Naive thymus-derived CD4-positive, alpha-beta T cell (primary cell): ENCODE measurements at regions not wholly inside any gene's neighbourhood (a gene's known extent, or its start where the extent isn't known, plus 50 kb on each side); places are given as distances from the start of the nearest gene placed in this dataset.

Source experiments
- ATAC-seq: fragments of 150-1000 bp; cut with Tn5 transposase; 2 replicates; pipeline ENCODE4 v1.10.0; 2021; ENCODE audit warnings: mild to moderate bottlenecking, moderate library complexity
- CTCF ChIA-PET: fragments of 350-600 bp; sonication (Branson Sonifier 250); formaldehyde crosslinking; loops from one replicate; lab custom pipeline; 2021; ENCODE audit warnings: antibody characterized with exemption; lab: Charles Lee
- POLR2A ChIA-PET: fragments of 350-600 bp; sonication (Branson Sonifier 250); formaldehyde crosslinking; loops from one replicate; lab custom pipeline; 2021; ENCODE audit warnings: antibody characterized with exemption, inconsistent platforms; lab: Charles Lee
- DNase-seq, 9 donors: peaks; one replicate each; pipeline versions ENCODE4 v3.0.0 to v3.0.0-alpha.2; 2020 to 2022; ENCODE audit warnings: mixed read lengths in 1 of 9
- H3K27ac ChIP-seq: one replicate; pipeline ENCODE4 v1.7.0; 2013; ENCODE audit warnings: mild to moderate bottlenecking, low read depth, low read length, moderate library complexity
- H3K27me3 ChIP-seq, 2 donors: one replicate each; pipeline ENCODE4 v1.7.0; 2013; ENCODE audit warnings: low read length in 2 of 2, mild to moderate bottlenecking in 2 of 2, moderate library complexity in 2 of 2; ENCODE audit not compliant: control insufficient read depth in 2 of 2, insufficient read depth in 2 of 2
- H3K36me3 ChIP-seq, 3 experiments: 1 replicate in 2 of 3; 2 replicates in 1 of 3; pipeline ENCODE4 v1.7.0; 2013; ENCODE audit warnings: low read length in 3 of 3, mild to moderate bottlenecking in 3 of 3, moderate library complexity in 1 of 3; ENCODE audit not compliant: insufficient read depth in 3 of 3, control insufficient read depth in 2 of 3
- H3K4me1 ChIP-seq, 2 donors: one replicate each; pipeline ENCODE4 v1.7.0; 2013; ENCODE audit warnings: low read length in 2 of 2, mild to moderate bottlenecking in 2 of 2, moderate library complexity in 1 of 2; ENCODE audit not compliant: control insufficient read depth in 2 of 2, insufficient read depth in 2 of 2
- H3K4me3 ChIP-seq: 2 replicates; pipeline ENCODE4 v1.7.0; 2013; ENCODE audit warnings: mild to moderate bottlenecking, low read length
- H3K9me3 ChIP-seq, 3 experiments: 1 replicate in 2 of 3; 2 replicates in 1 of 3; pipeline ENCODE4 v1.7.0; 2013; ENCODE audit warnings: low read length in 3 of 3; ENCODE audit not compliant: control insufficient read depth in 2 of 3
- H3K27ac Mint-ChIP-seq, 9 donors: one replicate each; pipeline ENCODE4 v1.8.0; 2020 to 2022; ENCODE audit warnings: mixed read lengths in 9 of 9, mild to moderate bottlenecking in 8 of 9, moderate library complexity in 5 of 9, inconsistent platforms in 2 of 9
- H3K27me3 Mint-ChIP-seq, 5 donors: one replicate each; pipeline ENCODE4 v1.8.0; 2021 to 2022; ENCODE audit warnings: mixed read lengths in 5 of 5, mild to moderate bottlenecking in 1 of 5
- H3K36me3 Mint-ChIP-seq, 5 donors: one replicate each; pipeline ENCODE4 v1.8.0; 2020 to 2022; ENCODE audit warnings: mixed read lengths in 5 of 5, mild to moderate bottlenecking in 3 of 5, inconsistent platforms in 1 of 5
- H3K4me1 Mint-ChIP-seq, 7 donors: one replicate each; pipeline ENCODE4 v1.8.0; 2020 to 2022; ENCODE audit warnings: mixed read lengths in 7 of 7, mild to moderate bottlenecking in 3 of 7, inconsistent platforms in 1 of 7
- H3K4me3 Mint-ChIP-seq, 10 donors: one replicate each; pipeline ENCODE4 v1.8.0; 2020 to 2022; ENCODE audit warnings: mild to moderate bottlenecking in 10 of 10, mixed read lengths in 10 of 10, moderate library complexity in 6 of 10, inconsistent platforms in 2 of 10
- H3K9me3 Mint-ChIP-seq, 11 donors: one replicate each; pipeline ENCODE4 v1.8.0; 2020 to 2022; ENCODE audit warnings: mixed read lengths in 11 of 11, mild to moderate bottlenecking in 4 of 11, inconsistent platforms in 1 of 11, moderate library complexity in 1 of 11
- intact Hi-C, 2 donors: fragments of 100-400 bp; cut with micrococcal nuclease; formaldehyde crosslinking; loops; one replicate each; pipeline ENCODE4 v1.15.1; 2023

DNA sequence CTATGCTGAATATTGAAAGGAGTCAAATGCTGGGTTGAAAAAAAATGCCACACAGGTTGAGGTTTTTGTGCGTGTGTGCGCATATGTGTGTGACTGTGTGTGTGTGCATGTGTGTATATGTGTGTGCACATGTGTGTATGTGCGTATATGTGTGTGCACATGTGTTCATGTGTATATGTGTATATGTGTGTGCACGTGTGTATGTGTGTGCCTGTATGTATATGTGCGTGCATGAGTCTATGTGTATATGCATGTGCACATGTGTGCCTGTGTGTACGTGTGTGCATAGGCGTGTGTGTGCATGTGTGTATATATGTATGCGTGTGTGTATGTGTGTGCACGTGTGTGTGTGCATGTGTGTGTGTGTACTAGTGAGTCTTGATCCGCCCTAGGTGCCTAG is 655.7 kb downstream of the AACS start:
- H3K27me3 ChIP-seq, result no peaks in the 10 kb centered on the region
- no peak for ATAC-seq
- peaks cover 0 to 13% (median 0%) of the 10 kb centered on the region in 3 experiments for H3K9me3 ChIP-seq
- no peak overlapping the region for H3K4me3 Mint-ChIP-seq
- peaks cover 0 to 9% (median 6%) of the 10 kb centered on the region in 5 donors for H3K36me3 Mint-ChIP-seq
- no peaks in the 10 kb centered on the region for H3K4me1 ChIP-seq
- no peak for DNase-seq
- peaks cover 9 to 31% (median 17%) of the 10 kb centered on the region in 11 donors for H3K9me3 Mint-ChIP-seq
- intact Hi-C loops, result no loop called here
- H3K36me3 ChIP-seq, result no peaks in the 10 kb centered on the region
- no peak overlapping the region for H3K4me3 ChIP-seq
- POLR2A ChIA-PET, result no interaction called here
- H3K4me1 Mint-ChIP-seq, result no peaks in the 10 kb centered on the region
- CTCF ChIA-PET, result no interaction called here
- no peaks in the 10 kb centered on the region for H3K27me3 Mint-ChIP-seq
- no peak overlapping the region for H3K27ac Mint-ChIP-seq
- no peak overlapping the region for H3K27ac ChIP-seq

DNA sequence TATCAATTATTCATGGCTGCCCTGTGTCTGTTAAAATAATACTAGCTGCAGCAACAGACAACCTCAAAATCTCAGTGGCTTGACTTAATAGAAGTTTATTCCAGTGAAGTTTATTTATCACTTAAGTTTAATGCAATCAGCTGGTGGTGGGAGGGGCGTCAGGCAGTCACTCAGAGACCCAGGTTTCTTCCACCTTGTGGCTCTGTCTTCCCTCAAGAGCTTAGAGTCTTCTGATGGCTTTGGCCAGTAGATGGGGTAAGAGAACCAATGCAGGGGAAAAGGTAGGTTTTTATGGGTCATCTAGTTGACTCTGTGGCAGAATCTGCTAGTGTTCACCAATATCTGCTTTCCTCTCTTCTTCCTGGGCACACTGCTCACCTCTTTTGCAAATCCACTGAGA is 668.9 kb downstream of the AACS start:
- H3K4me1 Mint-ChIP-seq, result no peaks in the 10 kb centered on the region
- ATAC-seq (no peak), DNase-seq (no peak)
- ChIA-PET CTCF (no interaction called here), POLR2A (no interaction called here)
- Histone ChIP-seq H3K27me3 (no peaks in the 10 kb centered on the region), H3K9me3 (peaks cover 0 to 9% (median 0%) of the 10 kb centered on the region in 3 experiments), H3K4me1 (no peaks in the 10 kb centered on the region), H3K27ac (no peak overlapping the region), H3K36me3 (no peaks in the 10 kb centered on the region), H3K4me3 (no peak overlapping the region)
- intact Hi-C loops, result no loop called here
- H3K27me3 Mint-ChIP-seq, result no peaks in the 10 kb centered on the region
- no peak overlapping the region for H3K4me3 Mint-ChIP-seq
- peaks cover 6 to 27% (median 15%) of the 10 kb centered on the region in 11 donors for H3K9me3 Mint-ChIP-seq
- no peak overlapping the region for H3K27ac Mint-ChIP-seq
- peaks cover 0 to 6% (median 0%) of the 10 kb centered on the region in 5 donors for H3K36me3 Mint-ChIP-seq

DNA sequence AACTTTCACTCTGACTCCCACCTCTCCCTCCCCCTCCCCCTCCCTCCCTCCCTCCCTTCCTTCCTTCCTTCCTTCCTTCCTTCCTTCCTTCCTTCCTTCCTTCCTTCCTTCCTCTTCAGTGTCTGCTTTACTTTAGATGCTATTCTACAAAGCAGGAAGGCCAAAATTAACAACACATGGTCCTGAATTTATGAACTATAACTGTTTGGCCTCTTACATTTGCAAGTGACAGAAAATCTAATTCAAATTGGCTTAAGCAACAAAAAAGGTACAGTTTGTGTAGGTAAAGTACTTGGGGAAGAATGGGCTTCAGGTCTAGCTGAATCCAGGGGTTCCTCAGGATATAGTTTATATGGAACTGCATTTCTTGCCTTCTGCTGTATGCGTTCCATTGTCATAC is 673.0 kb downstream of the AACS start:
- H3K4me1 Mint-ChIP-seq, result no peaks in the 10 kb centered on the region
- CTCF ChIA-PET, result no interaction called here
- Histone ChIP-seq H3K27ac (no peak overlapping the region), H3K27me3 (no peaks in the 10 kb centered on the region), H3K4me3 (no peak overlapping the region), H3K36me3 (no peaks in the 10 kb centered on the region), H3K4me1 (no peaks in the 10 kb centered on the region), H3K9me3 (peaks cover 0 to 9% (median 0%) of the 10 kb centered on the region in 3 experiments)
- DNase-seq, result no peak
- POLR2A ChIA-PET, result no interaction called here
- H3K27ac Mint-ChIP-seq, result no peak overlapping the region
- no peak overlapping the region for H3K4me3 Mint-ChIP-seq
- intact Hi-C loops, result no loop called here
- peaks cover 0 to 6% (median 0%) of the 10 kb centered on the region in 5 donors for H3K36me3 Mint-ChIP-seq
- peaks cover 9 to 37% (median 16%) of the 10 kb centered on the region in 11 donors for H3K9me3 Mint-ChIP-seq
- no peaks in the 10 kb centered on the region for H3K27me3 Mint-ChIP-seq
- ATAC-seq, result no peak

DNA sequence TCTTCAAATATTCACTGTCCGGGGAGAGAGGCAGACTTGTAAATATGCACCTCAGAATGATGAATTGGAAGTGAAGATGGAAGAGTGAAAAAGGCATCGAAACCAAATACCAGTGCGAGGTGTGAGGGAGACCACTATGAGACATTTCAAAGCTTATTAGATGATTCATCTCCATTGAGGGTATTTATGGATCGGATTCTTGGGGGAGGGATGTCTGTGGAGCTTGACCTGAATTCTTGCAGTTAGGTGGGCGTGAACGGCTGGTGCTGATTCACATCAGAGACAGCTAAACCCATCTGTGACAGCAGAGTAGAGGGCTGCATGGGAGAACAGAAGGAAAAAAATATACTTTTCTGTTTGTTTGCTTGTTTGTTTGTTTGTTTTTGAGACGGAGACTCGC is 677.2 kb downstream of the AACS start:
- H3K27ac Mint-ChIP-seq, result no peak overlapping the region
- peaks cover 3 to 24% (median 6%) of the 10 kb centered on the region in 11 donors for H3K9me3 Mint-ChIP-seq
- no peak overlapping the region for H3K4me3 Mint-ChIP-seq
- Histone ChIP-seq H3K36me3 (no peaks in the 10 kb centered on the region), H3K27me3 (no peaks in the 10 kb centered on the region), H3K4me1 (no peaks in the 10 kb centered on the region), H3K9me3 (peaks cover 0 to 5% (median 0%) of the 10 kb centered on the region in 3 experiments), H3K4me3 (no peak overlapping the region), H3K27ac (no peak overlapping the region)
- ATAC-seq (no peak), DNase-seq (no peak)
- CTCF ChIA-PET, result no interaction called here
- H3K27me3 Mint-ChIP-seq, result no peaks in the 10 kb centered on the region
- peaks cover 0 to 4% (median 0%) of the 10 kb centered on the region in 5 donors for H3K36me3 Mint-ChIP-seq
- intact Hi-C loops, result no loop called here
- POLR2A ChIA-PET, result no interaction called here
- no peaks in the 10 kb centered on the region for H3K4me1 Mint-ChIP-seq

DNA sequence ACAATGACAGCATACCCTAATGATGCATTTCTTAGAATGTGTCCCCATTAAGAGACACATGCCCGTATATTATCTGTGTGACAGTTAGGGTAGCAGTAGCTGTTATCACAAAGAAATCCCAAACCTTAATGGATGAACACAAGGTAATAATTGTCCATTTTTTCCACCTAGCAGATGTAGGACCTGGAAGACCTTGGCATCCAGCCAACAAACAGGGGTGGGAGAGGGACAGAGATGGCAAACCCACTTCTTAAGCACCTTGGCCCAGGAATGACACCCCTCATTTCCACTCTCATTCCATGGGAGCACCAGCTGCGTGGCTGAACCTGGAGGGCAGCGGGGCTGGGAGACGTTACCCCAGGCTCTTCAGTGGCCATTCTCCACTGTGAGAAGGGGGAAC is 679.0 kb downstream of the AACS start:
- no peaks in the 10 kb centered on the region for H3K27me3 Mint-ChIP-seq
- no peak overlapping the region for H3K4me3 ChIP-seq
- no peak for ATAC-seq
- H3K9me3 Mint-ChIP-seq, result peaks cover 3 to 25% (median 8%) of the 10 kb centered on the region in 11 donors
- H3K9me3 ChIP-seq, result no peaks in the 10 kb centered on the region
- ChIA-PET POLR2A (no interaction called here), CTCF (no interaction called here)
- intact Hi-C loops, result no loop called here
- H3K4me3 Mint-ChIP-seq, result no peak overlapping the region
- DNase-seq, result no peak
- H3K36me3 ChIP-seq, result no peaks in the 10 kb centered on the region
- H3K4me1 ChIP-seq, result no peaks in the 10 kb centered on the region
- H3K27ac Mint-ChIP-seq, result no peak overlapping the region
- H3K27ac ChIP-seq, result no peak overlapping the region
- no peaks in the 10 kb centered on the region for H3K27me3 ChIP-seq
- peaks cover 0 to 4% (median 0%) of the 10 kb centered on the region in 5 donors for H3K36me3 Mint-ChIP-seq
- H3K4me1 Mint-ChIP-seq, result no peaks in the 10 kb centered on the region

DNA sequence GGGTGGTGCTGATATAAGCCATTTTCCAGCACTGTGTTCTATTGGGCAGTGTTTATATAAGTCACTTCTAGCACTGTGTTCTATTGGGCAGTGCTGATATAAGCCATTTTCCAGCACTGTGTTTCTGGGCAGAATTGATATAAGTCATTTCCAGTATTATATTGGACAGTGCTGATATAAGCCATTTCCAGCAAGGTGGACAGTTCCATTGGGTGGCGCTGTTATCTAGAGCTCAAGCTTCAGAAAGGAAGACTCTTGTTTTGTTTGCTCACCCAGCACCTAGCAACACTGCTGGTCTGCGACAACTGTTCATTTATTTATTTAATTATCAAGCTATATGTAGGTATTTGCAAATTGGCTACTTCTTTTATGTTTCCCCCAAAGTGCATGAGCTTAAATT is 690.3 kb downstream of the AACS start:
- Histone ChIP-seq H3K4me3 (no peak overlapping the region), H3K9me3 (no peaks in the 10 kb centered on the region), H3K36me3 (no peaks in the 10 kb centered on the region), H3K4me1 (no peaks in the 10 kb centered on the region), H3K27ac (no peak overlapping the region), H3K27me3 (no peaks in the 10 kb centered on the region)
- Mint-ChIP-seq H3K36me3 (no peaks in the 10 kb centered on the region), H3K4me3 (no peak overlapping the region), H3K4me1 (no peaks in the 10 kb centered on the region), H3K27ac (no peak overlapping the region), H3K9me3 (peaks cover 0 to 9% (median 2%) of the 10 kb centered on the region in 11 donors), H3K27me3 (peaks cover 0 to 5% (median 0%) of the 10 kb centered on the region in 5 donors)
- ChIA-PET POLR2A (no interaction called here), CTCF (no interaction called here)
- ATAC-seq, result no peak
- DNase-seq, result no peak
- intact Hi-C loops, result no loop called here

DNA sequence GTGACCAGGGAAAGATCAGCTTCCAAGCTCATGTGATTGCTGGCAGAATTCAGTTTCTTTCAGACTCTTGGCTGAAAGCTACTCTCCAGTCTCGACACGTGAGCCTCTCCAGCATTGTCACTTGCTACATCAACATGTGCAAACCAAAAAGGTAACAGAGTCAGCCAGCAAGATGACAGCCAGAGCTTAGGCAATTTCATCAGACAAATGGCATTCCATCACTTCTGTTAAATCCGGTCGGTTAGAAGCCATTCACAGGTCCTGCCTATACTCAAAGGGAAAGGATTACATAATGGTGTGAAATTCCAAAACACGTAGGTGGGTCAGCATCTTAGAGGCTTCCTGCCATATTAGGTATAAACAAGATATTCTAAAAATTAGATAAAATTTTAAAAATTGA is 700.9 kb downstream of the AACS start:
- H3K9me3 ChIP-seq, result no peaks in the 10 kb centered on the region
- H3K36me3 ChIP-seq, result no peaks in the 10 kb centered on the region
- Mint-ChIP-seq H3K27ac (no peak overlapping the region), H3K36me3 (no peaks in the 10 kb centered on the region), H3K4me1 (no peaks in the 10 kb centered on the region), H3K4me3 (no peak overlapping the region), H3K27me3 (peaks cover 0 to 5% (median 0%) of the 10 kb centered on the region in 5 donors), H3K9me3 (peaks cover 0 to 6% (median 2%) of the 10 kb centered on the region in 11 donors)
- ChIA-PET CTCF (no interaction called here), POLR2A (no interaction called here)
- no peak overlapping the region for H3K27ac ChIP-seq
- DNase-seq, result no peak
- no peaks in the 10 kb centered on the region for H3K4me1 ChIP-seq
- H3K27me3 ChIP-seq, result no peaks in the 10 kb centered on the region
- no peak overlapping the region for H3K4me3 ChIP-seq
- intact Hi-C loops, result no loop called here
- ATAC-seq, result no peak
